ENCODE measurements at regions not wholly inside any gene's neighbourhood (a gene's known extent, or its start where the extent isn't known, plus 50 kb on each side); places are given as distances from the start of the nearest gene placed in this dataset.

- no peaks in the 10 kb centered on the region for H3K27me3 ChIP-seq
- DNase-seq (no peak), ATAC-seq (peak; percentile 28)
- H3K4me1 ChIP-seq: no peaks in the 10 kb centered on the region
- no peaks in the 10 kb centered on the region for H3K36me3 ChIP-seq
- H3K27ac ChIP-seq: no peak overlapping the region
- H3K9me3 ChIP-seq: no peaks in the 10 kb centered on the region
- no peak overlapping the region for H3K4me3 ChIP-seq
- TF ChIP-seq CTCF (IDR thresholded peaks at IDR 0.05): peak; percentile 11
- intact Hi-C loops (cut with DNase I): no loop called here
These were observed 1438.1 kb downstream of the UQCRFS1 start for GRCh38 chr19:27774827-27775226.

GRCh38 chr19:27774337-27774736, 1438.6 kb downstream of the UQCRFS1 start:
- peak; percentile 4 for TF ChIP-seq CTCF (IDR thresholded peaks at IDR 0.05)
- intact Hi-C loops (cut with DNase I): no loop called here
- ATAC-seq (no peak), DNase-seq (no peak)
- Histone ChIP-seq H3K27ac (no peak overlapping the region), H3K27me3 (no peaks in the 10 kb centered on the region), H3K9me3 (no peaks in the 10 kb centered on the region), H3K36me3 (no peaks in the 10 kb centered on the region), H3K4me1 (no peaks in the 10 kb centered on the region), H3K4me3 (no peak overlapping the region)

- Histone ChIP-seq H3K9me3 (no peaks in the 10 kb centered on the region), H3K27ac (no peak overlapping the region), H3K36me3 (no peaks in the 10 kb centered on the region), H3K27me3 (no peaks in the 10 kb centered on the region), H3K4me3 (no peak overlapping the region), H3K4me1 (no peaks in the 10 kb centered on the region)
- no peak for ATAC-seq
- TF ChIP-seq CTCF (IDR thresholded peaks at IDR 0.05): no peak
- intact Hi-C loops (cut with DNase I): no loop called here
- DNase-seq: no peak
These were observed 1439.4 kb downstream of the UQCRFS1 start for GRCh38 chr19:27773318-27774094.

- intact Hi-C loops (cut with DNase I): no loop called here
- TF ChIP-seq CTCF (IDR thresholded peaks at IDR 0.05): no peak
- ATAC-seq: no peak
These were observed 1440.9 kb downstream of the UQCRFS1 start for GRCh38 chr19:27772059-27772458.

GRCh38 chr19:27770095-27770494, 1442.9 kb downstream of the UQCRFS1 start:
- no peak for ATAC-seq
- Histone ChIP-seq H3K4me3 (no peak overlapping the region), H3K9me3 (peaks cover 5% of the 10 kb centered on the region), H3K4me1 (no peaks in the 10 kb centered on the region), H3K36me3 (no peaks in the 10 kb centered on the region), H3K27me3 (no peaks in the 10 kb centered on the region), H3K27ac (no peak overlapping the region)
- DNase-seq: no peak
- no peak for TF ChIP-seq CTCF (IDR thresholded peaks at IDR 0.05)
- intact Hi-C loops (cut with DNase I): no loop called here

More at GRCh38 chr19:27772059-27772458, 1440.9 kb downstream of the UQCRFS1 start:
- no peak overlapping the region for H3K4me3 ChIP-seq
- H3K36me3 ChIP-seq: no peaks in the 10 kb centered on the region
- H3K27me3 ChIP-seq: no peaks in the 10 kb centered on the region
- H3K27ac ChIP-seq: no peak overlapping the region
- H3K9me3 ChIP-seq: peaks cover under 1% of the 10 kb centered on the region
- no peaks in the 10 kb centered on the region for H3K4me1 ChIP-seq
- no peak for DNase-seq

Data from upper lobe of right lung (tissue), 1 donor.